ENCODE measurements at regions not wholly inside any gene's neighbourhood (a gene's known extent, or its start where the extent isn't known, plus 50 kb on each side); places are given as distances from the start of the nearest gene placed in this dataset.

DNA sequence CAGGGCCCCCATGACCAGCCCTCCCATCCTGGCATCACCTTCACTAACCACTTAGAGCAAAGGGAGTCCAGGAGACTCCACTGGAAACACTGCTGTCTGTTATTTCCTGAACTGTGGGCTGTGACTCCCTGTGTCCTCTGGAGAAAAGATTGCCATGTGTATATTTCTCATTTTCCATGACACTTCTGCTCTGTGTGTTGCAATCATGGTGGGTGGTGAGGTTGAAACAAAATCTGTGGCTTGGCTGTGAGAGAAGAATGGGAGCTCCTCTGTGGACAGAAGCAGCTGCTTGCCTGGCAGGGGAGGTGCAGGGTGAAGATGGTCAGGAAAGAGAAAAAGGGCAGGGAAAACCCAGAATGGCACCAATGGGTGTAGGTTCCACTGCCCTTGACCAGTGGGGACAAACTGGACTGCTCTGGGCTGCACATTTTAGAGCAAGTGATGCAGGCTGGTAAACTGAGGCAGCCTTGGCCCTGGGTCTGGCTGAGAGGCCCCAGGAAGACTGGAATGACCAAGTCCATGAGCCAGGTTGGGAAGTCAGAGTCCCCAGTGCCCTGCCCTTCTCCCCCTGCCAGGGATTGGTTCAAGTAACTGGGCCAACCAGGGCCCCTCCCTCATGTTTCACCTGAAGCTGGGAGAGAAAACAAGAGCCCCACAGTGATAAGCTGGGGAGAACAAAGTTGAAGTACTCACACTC, 314.3 kb downstream of the C16orf95 start:
- Histone ChIP-seq H3K4me3 (no peak overlapping the region), H3K27me3 (no peaks in the 10 kb centered on the region), H3K27ac (peak overlapping the region in 1 of 2 donors; percentile 13), H3K9me3 (peaks cover 0 to 10% of the 10 kb centered on the region in 2 donors), H3K4me1 (no peaks in the 10 kb centered on the region), H3K36me3 (no peaks in the 10 kb centered on the region)
- no peak for DNase-seq (ENCODE audit: low spot score)
- TF ChIP-seq, protein P1, sequence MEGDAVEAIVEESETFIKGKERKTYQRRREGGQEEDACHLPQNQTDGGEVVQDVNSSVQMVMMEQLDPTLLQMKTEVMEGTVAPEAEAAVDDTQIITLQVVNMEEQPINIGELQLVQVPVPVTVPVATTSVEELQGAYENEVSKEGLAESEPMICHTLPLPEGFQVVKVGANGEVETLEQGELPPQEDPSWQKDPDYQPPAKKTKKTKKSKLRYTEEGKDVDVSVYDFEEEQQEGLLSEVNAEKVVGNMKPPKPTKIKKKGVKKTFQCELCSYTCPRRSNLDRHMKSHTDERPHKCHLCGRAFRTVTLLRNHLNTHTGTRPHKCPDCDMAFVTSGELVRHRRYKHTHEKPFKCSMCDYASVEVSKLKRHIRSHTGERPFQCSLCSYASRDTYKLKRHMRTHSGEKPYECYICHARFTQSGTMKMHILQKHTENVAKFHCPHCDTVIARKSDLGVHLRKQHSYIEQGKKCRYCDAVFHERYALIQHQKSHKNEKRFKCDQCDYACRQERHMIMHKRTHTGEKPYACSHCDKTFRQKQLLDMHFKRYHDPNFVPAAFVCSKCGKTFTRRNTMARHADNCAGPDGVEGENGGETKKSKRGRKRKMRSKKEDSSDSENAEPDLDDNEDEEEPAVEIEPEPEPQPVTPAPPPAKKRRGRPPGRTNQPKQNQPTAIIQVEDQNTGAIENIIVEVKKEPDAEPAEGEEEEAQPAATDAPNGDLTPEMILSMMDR (IDR thresholded peaks at IDR 0.05): no peak

DNA sequence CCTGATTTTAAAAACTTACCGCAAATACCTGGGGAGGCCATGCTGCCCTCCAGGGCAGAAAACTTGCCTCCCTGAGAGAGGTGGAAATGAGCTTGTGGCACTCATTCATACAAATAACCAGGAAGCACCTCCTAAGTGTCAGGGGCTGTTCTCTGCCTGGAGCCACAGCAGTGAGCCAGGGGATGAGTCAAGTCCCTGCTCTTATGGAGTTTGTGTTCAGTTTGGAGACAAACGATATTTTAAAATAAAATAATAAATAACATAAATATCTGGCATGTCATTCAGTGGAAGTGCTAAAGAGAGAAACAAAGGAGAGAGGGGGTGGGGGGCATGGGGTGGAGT, 313.8 kb downstream of the C16orf95 start:
- TF ChIP-seq, protein P1 (IDR thresholded peaks at IDR 0.05): no peak
- Histone ChIP-seq H3K9me3 (peaks cover 0 to 11% of the 10 kb centered on the region in 2 donors), H3K4me1 (no peaks in the 10 kb centered on the region), H3K4me3 (no peak overlapping the region), H3K27me3 (no peaks in the 10 kb centered on the region), H3K36me3 (no peaks in the 10 kb centered on the region), H3K27ac (no peak overlapping the region)
- DNase-seq (ENCODE audit: low spot score): no peak

DNA sequence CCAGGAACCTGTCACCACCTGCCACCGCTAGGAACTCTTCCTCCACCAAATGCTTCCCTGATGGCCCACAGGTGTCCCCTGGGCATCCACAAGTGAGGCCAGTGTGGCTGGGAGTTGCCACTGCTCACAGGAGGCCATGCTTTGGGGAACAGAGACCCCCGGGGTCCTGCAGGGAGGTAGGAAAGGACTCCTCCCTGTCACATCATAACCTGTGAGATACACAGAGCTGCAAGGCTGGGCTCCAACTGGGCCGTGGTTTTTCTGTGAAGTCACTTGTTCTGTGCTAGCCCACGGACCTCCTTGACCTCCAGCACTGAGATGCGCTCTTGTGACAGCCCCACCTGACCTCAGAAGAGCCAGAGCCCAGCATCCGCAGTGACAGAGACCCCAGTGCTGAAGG, 311.2 kb downstream of the C16orf95 start:
- Histone ChIP-seq H3K27me3 (no peaks in the 10 kb centered on the region), H3K9me3 (peaks cover 0 to 7% of the 10 kb centered on the region in 2 donors), H3K4me1 (no peaks in the 10 kb centered on the region), H3K36me3 (no peaks in the 10 kb centered on the region), H3K27ac (no peak overlapping the region), H3K4me3 (no peak overlapping the region)
- no peak for DNase-seq (ENCODE audit: low spot score)
- TF ChIP-seq, protein P1 (IDR thresholded peaks at IDR 0.05): no peak

DNA sequence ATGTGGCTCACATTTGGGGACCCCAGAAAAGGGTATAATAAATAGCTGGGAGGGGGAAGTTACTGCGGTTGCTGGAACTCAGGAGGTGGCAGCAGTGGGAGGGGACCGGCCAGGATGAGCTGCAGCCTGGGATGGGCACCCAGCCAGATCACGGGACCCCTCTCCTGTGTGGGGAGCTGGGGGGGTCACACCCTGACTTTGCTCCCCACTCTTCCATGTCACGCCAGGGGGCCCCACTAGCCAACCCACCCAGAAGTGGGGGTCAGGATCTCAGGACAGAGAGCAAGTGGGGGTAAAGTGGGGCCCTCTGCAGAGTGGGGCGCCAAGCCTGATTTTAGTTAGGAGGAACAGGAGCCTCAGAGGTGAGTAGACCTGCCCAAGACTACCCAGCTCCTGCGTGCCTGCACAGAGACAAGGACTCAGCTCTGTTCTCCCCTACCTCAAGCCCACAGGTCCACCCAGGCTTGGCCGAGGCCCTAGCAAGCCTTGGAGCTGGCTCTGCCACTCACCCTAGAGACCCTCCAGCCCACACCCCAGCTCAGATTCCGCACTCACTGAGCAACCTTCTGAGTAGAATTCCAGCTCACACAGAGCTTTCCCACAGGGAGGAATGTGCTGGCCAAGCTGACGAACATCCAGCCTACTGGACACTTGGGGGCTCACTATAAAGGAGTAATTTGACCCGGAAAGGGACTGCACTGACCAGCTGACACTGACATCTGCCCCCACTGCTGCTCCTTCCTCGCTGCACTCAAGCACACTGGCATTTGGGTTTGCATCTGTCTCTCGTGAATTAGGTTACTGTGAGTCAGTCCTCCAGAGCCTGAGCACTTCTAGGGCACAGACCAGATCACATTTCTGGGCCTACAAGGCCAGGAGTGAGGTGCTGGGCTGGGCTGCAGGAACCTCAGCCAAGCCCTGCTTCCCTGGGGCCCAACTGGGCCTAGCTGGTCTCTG, 310.1 kb downstream of the C16orf95 start:
- Histone ChIP-seq H3K36me3 (no peaks in the 10 kb centered on the region), H3K27me3 (no peaks in the 10 kb centered on the region), H3K4me1 (no peaks in the 10 kb centered on the region), H3K27ac (no peak overlapping the region), H3K9me3 (peaks cover 0 to 5% of the 10 kb centered on the region in 2 donors), H3K4me3 (no peak overlapping the region)
- TF ChIP-seq, protein P1 (IDR thresholded peaks at IDR 0.05): no peak
- DNase-seq (ENCODE audit: low spot score): no peak

DNA sequence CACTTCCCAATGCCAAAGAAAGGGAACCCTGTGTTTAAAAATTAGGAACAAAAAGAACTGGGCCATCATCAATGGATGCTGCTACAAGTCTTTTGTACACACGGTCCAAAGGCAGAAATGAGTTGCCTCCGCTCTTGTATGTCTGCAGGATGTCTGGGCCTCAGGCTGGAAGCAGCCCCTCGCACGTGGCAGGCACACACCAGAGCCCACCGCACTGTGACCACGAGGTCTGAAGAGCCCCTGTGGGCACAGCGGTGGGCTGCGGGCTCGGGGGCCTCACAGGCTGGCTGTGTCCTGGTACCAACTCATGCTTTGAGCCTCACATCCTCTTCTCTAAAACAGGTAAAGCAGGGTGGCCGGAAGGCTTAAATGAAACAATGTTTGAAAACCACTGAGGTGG, 309.3 kb downstream of the C16orf95 start:
- DNase-seq (ENCODE audit: low spot score): no peak
- Histone ChIP-seq H3K36me3 (no peaks in the 10 kb centered on the region), H3K27me3 (no peaks in the 10 kb centered on the region), H3K4me3 (no peak overlapping the region), H3K27ac (no peak overlapping the region), H3K4me1 (no peaks in the 10 kb centered on the region), H3K9me3 (peaks cover 0 to 5% of the 10 kb centered on the region in 2 donors)
- TF ChIP-seq, protein P1 (IDR thresholded peaks at IDR 0.05): no peak
